Panc1 (cell line): ENCODE measurements at regions not wholly inside any gene's neighbourhood (a gene's known extent, or its start where the extent isn't known, plus 50 kb on each side); places are given as distances from the start of the nearest gene placed in this dataset.
"Not testable (repeated sequence)": the region's sequence is repeated elsewhere in the genome, so short reads cannot be mapped to it uniquely, and the experiment has no call there.

Experiments used
- ATAC-seq: fragments of 200-7000 bp; cut with Tn5 transposase; 2 replicates; pipeline ENCODE4 v1.9.1; 2020; ENCODE audit warnings: mild to moderate bottlenecking, moderate library complexity
- BruUV-seq: library from RNA; stranded (reverse); fragments of 400-500 nt; replicated peaks from 2 replicates; lab custom pipeline; 2021; lab: Mats Ljungman, UMichigan
- CTCF ChIA-PET: fragments of 300-600 bp; sonication (Branson Sonifier 250); formaldehyde crosslinking; loops from one replicate; lab custom pipeline; 2022; ENCODE audit warnings: antibody characterized with exemption; lab: Charles Lee
- POLR2A ChIA-PET: fragments of 300-600 bp; sonication (Branson Sonifier 250); formaldehyde crosslinking; loops from one replicate; lab custom pipeline; 2022; ENCODE audit warnings: antibody characterized with exemption; lab: Charles Lee
- DNase-seq: peaks from one replicate; pipeline ENCODE4 v3.0.0-alpha.2; 2010; ENCODE audit warnings: low read depth, low spot score
- H3K27ac ChIP-seq: 2 replicates; pipeline ENCODE4 v1.5.1; 2011; ENCODE audit warnings: mild to moderate bottlenecking, low read length, inconsistent platforms
- H3K27me3 ChIP-seq: fragments of 200-500 bp; sonication (Bioruptor generic); 2 replicates; pipeline ENCODE4 v1.6.0; 2014; ENCODE audit warnings: low read length, inconsistent platforms; ENCODE audit not compliant: control insufficient read depth, insufficient read depth
- H3K36me3 ChIP-seq: fragments of 200-500 bp; sonication (Bioruptor generic); 2 replicates; pipeline ENCODE4 v1.5.1; 2014; ENCODE audit warnings: inconsistent platforms, mild to moderate bottlenecking, low read length, moderate library complexity; ENCODE audit not compliant: control insufficient read depth, insufficient read depth
- H3K4me1 ChIP-seq: 2 replicates; pipeline ENCODE4 v1.5.1; 2011; ENCODE audit warnings: inconsistent platforms, mild to moderate bottlenecking, low read length, moderate library complexity; ENCODE audit not compliant: control insufficient read depth, insufficient read depth
- H3K4me3 ChIP-seq, 2 experiments: 2 replicates each; pipeline ENCODE4 v1.5.1; 2011 to 2012; ENCODE audit warnings: low read depth in 2 of 2, low read length in 2 of 2, mild to moderate bottlenecking in 2 of 2, inconsistent platforms in 1 of 2, moderate library complexity in 1 of 2
- H3K9me3 ChIP-seq: fragments of 200-500 bp; sonication (Bioruptor generic); 2 replicates; pipeline ENCODE4 v1.5.1; 2014; ENCODE audit warnings: low read depth, mild to moderate bottlenecking, inconsistent platforms, low read length, moderate library complexity; ENCODE audit not compliant: control insufficient read depth, insufficient read depth
- CTCF ChIP-seq: fragments of 450-650 bp; IDR thresholded peaks from 2 replicates; pipeline ENCODE4 v1.5.1; 2017; ENCODE audit warnings: mild to moderate bottlenecking
- POLR2AphosphoS5 ChIP-seq: IDR thresholded peaks from 2 replicates; pipeline ENCODE4 v1.6.1; 2012; ENCODE audit warnings: mild to moderate bottlenecking, low read depth, low read length, moderate library complexity
- REST ChIP-seq, 2 experiments: IDR thresholded peaks; 2 replicates each; pipeline ENCODE4 v1.6.1; 2011 to 2012; ENCODE audit warnings: low read depth in 2 of 2, control low read depth in 1 of 2, low read length in 1 of 2, mild to moderate bottlenecking in 1 of 2, moderate library complexity in 1 of 2; ENCODE audit not compliant: insufficient read depth in 1 of 2
- SIN3A ChIP-seq: IDR thresholded peaks from 2 replicates; pipeline ENCODE4 v1.6.1; 2012; ENCODE audit warnings: low read depth, mild to moderate bottlenecking, low read length, moderate library complexity, borderline replicate concordance; ENCODE audit not compliant: insufficient read depth
- TCF7L2 ChIP-seq: IDR thresholded peaks from 2 replicates; pipeline ENCODE4 v1.6.1; 2011; ENCODE audit warnings: mild to moderate bottlenecking, low read depth, low read length, inconsistent platforms
- in situ Hi-C: cut with HindIII; loops from 2 replicates; pipeline ENCODE4 v1.10.0; 2016; ENCODE audit warnings: low sequenced_read_pairs, low pct_unique_long_range_greater_than_20kb
- intact Hi-C: fragments of 100-400 bp; cut with micrococcal nuclease; formaldehyde crosslinking; loops from one replicate; pipeline ENCODE4 v1.10.0; 2022; ENCODE audit not compliant: unreplicated experiment

- POLR2A ChIA-PET, H3K27ac ChIP-seq, in situ Hi-C loops, H3K4me3 ChIP-seq, intact Hi-C loops, H3K36me3 ChIP-seq, H3K27me3 ChIP-seq, ATAC-seq, DNase-seq, H3K9me3 ChIP-seq, H3K4me1 ChIP-seq, BruUV-seq: not testable (repeated sequence)
- CTCF ChIA-PET, result interaction anchor here (0.6 kb wide), 1 partner anchor 1704 kb away, joined by 4 read pairs; no protein-coding TSS in a partner anchor
Measured at GRCh38 chr10:22797796-22798195, 83.4 kb upstream of the PIP4K2A start.

GRCh38 chr10:22795546-22795945, 81.2 kb upstream of the PIP4K2A start:
- Histone ChIP-seq H3K9me3 (no peaks in the 10 kb centered on the region), H3K36me3 (no peaks in the 10 kb centered on the region), H3K4me3 (no peak overlapping the region), H3K27me3 (no peaks in the 10 kb centered on the region), H3K4me1 (no peaks in the 10 kb centered on the region), H3K27ac (no peak overlapping the region)
- ATAC-seq, result no peak
- in situ Hi-C loops, result no loop called here
- TF ChIP-seq TCF7L2 (no peak), POLR2AphosphoS5 (no peak), REST (IDR thresholded peaks at IDR 0.05; ENCODE audit: insufficient read depth in 1 of 2, low read depth in 2 of 2, low read length in 1 of 2) (no peak), SIN3A (no peak), CTCF (no peak)
- intact Hi-C loops, result no loop called here
- ChIA-PET CTCF (no interaction called here), POLR2A (no interaction called here)
- no TSS peak for BruUV-seq
- no peak for DNase-seq

- no peaks in the 10 kb centered on the region for H3K4me1 ChIP-seq
- H3K9me3 ChIP-seq, result no peaks in the 10 kb centered on the region; the same call in 1 of the 2 replicates
- H3K36me3 ChIP-seq, result no peaks in the 10 kb centered on the region
- CTCF ChIA-PET, result no interaction called here
- H3K27me3 ChIP-seq, result no peaks in the 10 kb centered on the region
- no peak for DNase-seq
- no TSS peak for BruUV-seq
- in situ Hi-C loops (no loop called here), intact Hi-C loops (no loop called here)
- H3K4me3 ChIP-seq, result no peak overlapping the region
- H3K27ac ChIP-seq, result no peak overlapping the region
- ATAC-seq, result no peak
- POLR2A ChIA-PET, result interaction anchor here (0.7 kb wide), 1 partner anchor 32 kb away, joined by 3 read pairs; no protein-coding TSS in a partner anchor
- TF ChIP-seq TCF7L2, result no peak
- TF ChIP-seq REST (IDR thresholded peaks at IDR 0.05; ENCODE audit: insufficient read depth in 1 of 2, low read depth in 2 of 2, low read length in 1 of 2), result no peak
- TF ChIP-seq SIN3A, result no peak
- TF ChIP-seq CTCF, result no peak
- no peak for TF ChIP-seq POLR2AphosphoS5
Measured at GRCh38 chr10:22792161-22792560, 77.8 kb upstream of the PIP4K2A start.
